ENCODE measurements at regions not wholly inside any gene's neighbourhood (a gene's known extent, or its start where the extent isn't known, plus 50 kb on each side); places are given as distances from the start of the nearest gene placed in this dataset.

DNA sequence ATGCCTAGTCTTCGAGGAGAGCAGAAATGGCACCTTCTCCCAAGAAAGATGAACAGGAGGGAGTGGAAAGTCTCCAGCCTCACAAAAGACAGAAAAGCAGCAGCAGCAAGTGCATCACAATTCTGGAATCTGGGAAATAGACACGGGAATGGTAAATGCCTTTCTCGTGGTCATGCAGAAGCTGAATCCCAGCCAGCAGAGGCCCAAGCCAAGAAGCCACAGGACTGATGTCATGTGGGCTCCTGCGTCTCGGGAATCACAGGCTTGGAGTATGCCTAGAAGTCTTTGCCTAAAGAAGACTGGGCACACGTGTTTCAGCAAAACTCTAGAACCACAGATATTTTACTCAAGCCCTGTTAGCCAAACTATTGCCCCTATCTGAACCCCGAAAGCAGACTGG lies 260.3 kb upstream of the PLD5 start:
- Histone ChIP-seq H3K36me3 (ENCODE audit: control insufficient read depth, insufficient read depth, low read length) (no peaks in the 10 kb centered on the region), H3K4me1 (ENCODE audit: control insufficient read depth, insufficient read depth, low read length, poor library complexity, severe bottlenecking) (no peaks in the 10 kb centered on the region), H3K4me3 (ENCODE audit: low read depth, low read length) (no peak overlapping the region), H3K27ac (ENCODE audit: insufficient read depth, low read length, poor library complexity, severe bottlenecking) (no peak overlapping the region), H3K27me3 (ENCODE audit: control insufficient read depth, insufficient read depth, low read length) (no peaks in the 10 kb centered on the region), H3K9me3 (ENCODE audit: control insufficient read depth in 2 of 2, low read length in 2 of 2) (no peaks in the 10 kb centered on the region)
- Mint-ChIP-seq H3K9me3 (peaks cover 0 to 6% (median 0%) of the 10 kb centered on the region in 7 donors), H3K27me3 (no peaks in the 10 kb centered on the region), H3K4me3 (no peak overlapping the region), H3K27ac (peak overlapping the region in 1 of 3 donors; percentile 10), H3K36me3 (no peaks in the 10 kb centered on the region), H3K4me1 (no peaks in the 10 kb centered on the region)
- ATAC-seq (ENCODE audit: low read depth in 2 of 2) (no peak), DNase-seq (no peak)

DNA sequence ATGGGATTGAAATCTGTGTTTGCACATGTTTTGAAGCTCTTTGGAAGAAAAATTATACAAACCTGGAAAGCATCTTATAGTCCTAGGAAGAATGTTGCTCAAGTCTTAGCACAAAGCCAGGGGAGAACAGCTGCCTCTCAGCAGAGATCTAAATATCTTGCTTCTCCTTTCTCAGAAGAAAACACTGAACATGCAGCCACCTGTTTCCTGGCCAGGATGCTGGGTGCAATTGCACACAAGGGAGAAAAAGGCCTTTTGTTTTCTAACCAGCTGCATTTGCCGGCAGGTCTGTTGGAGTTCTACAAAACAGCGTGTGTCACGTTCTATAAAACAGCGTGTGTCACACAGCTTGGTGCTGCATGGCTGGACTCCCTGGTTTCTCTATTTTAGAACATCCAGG lies 259.6 kb upstream of the PLD5 start:
- no peaks in the 10 kb centered on the region for H3K27me3 ChIP-seq (ENCODE audit: control insufficient read depth, insufficient read depth, low read length)
- H3K4me1 Mint-ChIP-seq = no peaks in the 10 kb centered on the region
- no peak overlapping the region for H3K27ac ChIP-seq (ENCODE audit: insufficient read depth, low read length, poor library complexity, severe bottlenecking)
- no peaks in the 10 kb centered on the region for H3K4me1 ChIP-seq (ENCODE audit: control insufficient read depth, insufficient read depth, low read length, poor library complexity, severe bottlenecking)
- H3K9me3 ChIP-seq (ENCODE audit: control insufficient read depth in 2 of 2, low read length in 2 of 2) = no peaks in the 10 kb centered on the region
- H3K36me3 Mint-ChIP-seq = no peaks in the 10 kb centered on the region
- no peak for ATAC-seq (ENCODE audit: low read depth in 2 of 2)
- DNase-seq = no peak
- H3K9me3 Mint-ChIP-seq = peaks cover 0 to 6% (median 0%) of the 10 kb centered on the region in 7 donors
- no peak overlapping the region for H3K4me3 Mint-ChIP-seq
- H3K27ac Mint-ChIP-seq = no peak overlapping the region
- H3K27me3 Mint-ChIP-seq = no peaks in the 10 kb centered on the region
- H3K36me3 ChIP-seq (ENCODE audit: control insufficient read depth, insufficient read depth, low read length) = no peaks in the 10 kb centered on the region
- H3K4me3 ChIP-seq (ENCODE audit: low read depth, low read length) = no peak overlapping the region

DNA sequence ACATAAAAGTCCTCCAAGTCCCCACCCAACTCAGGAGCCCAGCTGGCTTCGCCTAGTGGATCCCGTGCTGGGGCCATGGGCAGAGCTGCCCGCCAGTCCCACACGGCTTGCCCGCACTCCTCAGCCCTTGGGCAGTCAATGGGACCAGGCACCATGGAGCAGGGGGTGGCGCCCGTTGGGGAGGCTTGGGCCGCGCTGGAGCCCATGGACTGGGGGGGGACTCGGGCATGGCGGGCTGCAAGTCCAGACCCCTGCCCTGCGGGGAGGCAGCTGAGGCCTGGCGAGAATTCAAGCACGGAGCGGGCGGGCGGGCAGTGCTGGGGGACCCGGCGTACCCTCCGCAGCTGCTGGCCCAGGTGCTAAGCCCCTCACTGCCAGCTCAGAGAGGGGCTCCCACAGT lies 249.8 kb upstream of the PLD5 start:
- Histone ChIP-seq H3K27me3 (ENCODE audit: control insufficient read depth, insufficient read depth, low read length) (no peaks in the 10 kb centered on the region), H3K27ac (ENCODE audit: insufficient read depth, low read length, poor library complexity, severe bottlenecking) (no peak overlapping the region), H3K4me1 (ENCODE audit: control insufficient read depth, insufficient read depth, low read length, poor library complexity, severe bottlenecking) (no peaks in the 10 kb centered on the region), H3K36me3 (ENCODE audit: control insufficient read depth, insufficient read depth, low read length) (no peaks in the 10 kb centered on the region), H3K4me3 (ENCODE audit: low read depth, low read length) (no peak overlapping the region), H3K9me3 (ENCODE audit: control insufficient read depth in 2 of 2, low read length in 2 of 2) (no peaks in the 10 kb centered on the region)
- Mint-ChIP-seq H3K4me1 (no peaks in the 10 kb centered on the region), H3K36me3 (no peaks in the 10 kb centered on the region), H3K27ac (no peak overlapping the region), H3K27me3 (no peaks in the 10 kb centered on the region), H3K9me3 (peaks cover 0 to 9% (median 2%) of the 10 kb centered on the region in 7 donors), H3K4me3 (no peak overlapping the region)
- ATAC-seq (ENCODE audit: low read depth in 2 of 2) = no peak
- DNase-seq = no peak

DNA sequence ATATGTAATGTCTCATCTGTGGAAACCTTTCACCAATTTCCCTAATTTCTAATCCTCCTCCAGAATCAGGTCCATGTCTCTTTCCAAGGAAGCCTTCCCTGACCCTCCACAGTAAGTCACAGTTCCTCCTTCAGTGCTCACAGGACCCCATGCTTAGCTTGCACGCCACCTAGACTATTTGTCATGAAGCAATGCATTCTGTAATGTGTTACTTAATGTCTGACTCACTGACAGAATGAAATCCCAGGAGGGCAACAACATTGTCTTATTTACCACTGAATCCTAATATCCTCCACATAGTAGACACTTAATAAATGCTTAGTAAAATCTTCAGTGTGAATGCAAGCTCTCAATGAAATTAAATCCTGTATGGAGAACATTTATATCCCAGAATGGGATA lies 245.9 kb upstream of the PLD5 start:
- H3K27ac Mint-ChIP-seq = no peak overlapping the region
- peaks cover 0 to 9% (median 3%) of the 10 kb centered on the region in 7 donors for H3K9me3 Mint-ChIP-seq
- Histone ChIP-seq H3K4me1 (ENCODE audit: control insufficient read depth, insufficient read depth, low read length, poor library complexity, severe bottlenecking) (no peaks in the 10 kb centered on the region), H3K27me3 (ENCODE audit: control insufficient read depth, insufficient read depth, low read length) (no peaks in the 10 kb centered on the region), H3K36me3 (ENCODE audit: control insufficient read depth, insufficient read depth, low read length) (no peaks in the 10 kb centered on the region), H3K9me3 (ENCODE audit: control insufficient read depth in 2 of 2, low read length in 2 of 2) (no peaks in the 10 kb centered on the region), H3K4me3 (ENCODE audit: low read depth, low read length) (no peak overlapping the region), H3K27ac (ENCODE audit: insufficient read depth, low read length, poor library complexity, severe bottlenecking) (no peak overlapping the region)
- DNase-seq = no peak
- H3K4me1 Mint-ChIP-seq = no peaks in the 10 kb centered on the region
- no peak for ATAC-seq (ENCODE audit: low read depth in 2 of 2)
- H3K27me3 Mint-ChIP-seq = no peaks in the 10 kb centered on the region
- no peaks in the 10 kb centered on the region for H3K36me3 Mint-ChIP-seq
- H3K4me3 Mint-ChIP-seq = no peak overlapping the region

DNA sequence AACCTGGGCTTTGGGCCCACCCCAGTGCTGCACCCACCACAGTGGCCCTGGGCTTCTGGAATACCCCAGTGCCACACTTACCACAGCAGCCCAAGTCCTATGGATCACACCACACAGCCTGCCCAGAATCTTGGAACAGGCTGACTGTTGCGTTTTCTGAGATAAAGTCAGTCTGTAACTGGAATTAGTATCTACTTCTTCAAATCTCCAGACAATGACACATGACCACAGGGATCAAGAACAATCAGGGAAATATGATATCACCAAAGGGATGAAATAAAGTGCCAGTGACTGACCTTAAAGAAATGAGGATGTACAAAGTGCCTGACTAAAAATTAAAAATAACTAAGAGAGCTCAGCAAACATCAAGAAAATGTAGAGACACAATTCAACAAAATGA lies 239.7 kb upstream of the PLD5 start:
- Mint-ChIP-seq H3K27me3 (no peaks in the 10 kb centered on the region), H3K36me3 (no peaks in the 10 kb centered on the region), H3K4me3 (no peak overlapping the region), H3K9me3 (peaks cover 0 to 11% (median 0%) of the 10 kb centered on the region in 7 donors), H3K27ac (peak overlapping the region in 1 of 3 donors; percentile 6), H3K4me1 (no peaks in the 10 kb centered on the region)
- no peak overlapping the region for H3K27ac ChIP-seq (ENCODE audit: insufficient read depth, low read length, poor library complexity, severe bottlenecking)
- ATAC-seq (ENCODE audit: low read depth in 2 of 2) = no peak
- H3K27me3 ChIP-seq (ENCODE audit: control insufficient read depth, insufficient read depth, low read length) = no peaks in the 10 kb centered on the region
- H3K4me1 ChIP-seq (ENCODE audit: control insufficient read depth, insufficient read depth, low read length, poor library complexity, severe bottlenecking) = no peaks in the 10 kb centered on the region
- H3K9me3 ChIP-seq (ENCODE audit: control insufficient read depth in 2 of 2, low read length in 2 of 2) = no peaks in the 10 kb centered on the region
- no peak overlapping the region for H3K4me3 ChIP-seq (ENCODE audit: low read depth, low read length)
- no peak for DNase-seq
- H3K36me3 ChIP-seq (ENCODE audit: control insufficient read depth, insufficient read depth, low read length) = no peaks in the 10 kb centered on the region

DNA sequence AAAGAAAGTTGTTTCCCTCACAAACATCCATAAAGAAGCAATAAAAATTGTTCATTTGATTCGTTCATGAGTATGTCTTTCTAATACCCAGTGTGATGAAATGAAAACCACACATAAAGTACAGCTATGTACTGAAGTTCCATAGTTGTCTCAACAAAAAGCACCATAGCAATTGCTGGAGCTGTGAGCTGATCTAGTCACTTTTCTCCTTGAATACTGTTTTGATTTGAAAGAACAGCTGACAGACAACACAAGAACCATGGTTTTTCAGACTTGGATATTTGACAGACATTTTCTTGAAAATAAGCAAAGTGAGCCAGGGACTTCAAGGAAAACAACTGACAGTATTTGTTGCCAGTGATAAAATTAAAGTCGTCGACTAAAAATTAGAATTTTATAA lies 237.1 kb upstream of the PLD5 start:
- Mint-ChIP-seq H3K27ac (no peak overlapping the region), H3K4me3 (no peak overlapping the region), H3K9me3 (peaks cover 0 to 9% (median 4%) of the 10 kb centered on the region in 7 donors), H3K27me3 (no peaks in the 10 kb centered on the region), H3K36me3 (no peaks in the 10 kb centered on the region), H3K4me1 (no peaks in the 10 kb centered on the region)
- Histone ChIP-seq H3K27ac (ENCODE audit: insufficient read depth, low read length, poor library complexity, severe bottlenecking) (no peak overlapping the region), H3K9me3 (ENCODE audit: control insufficient read depth in 2 of 2, low read length in 2 of 2) (no peaks in the 10 kb centered on the region), H3K27me3 (ENCODE audit: control insufficient read depth, insufficient read depth, low read length) (no peaks in the 10 kb centered on the region), H3K4me1 (ENCODE audit: control insufficient read depth, insufficient read depth, low read length, poor library complexity, severe bottlenecking) (no peaks in the 10 kb centered on the region), H3K36me3 (ENCODE audit: control insufficient read depth, insufficient read depth, low read length) (no peaks in the 10 kb centered on the region), H3K4me3 (ENCODE audit: low read depth, low read length) (no peak overlapping the region)
- DNase-seq (no peak), ATAC-seq (ENCODE audit: low read depth in 2 of 2) (no peak)

DNA sequence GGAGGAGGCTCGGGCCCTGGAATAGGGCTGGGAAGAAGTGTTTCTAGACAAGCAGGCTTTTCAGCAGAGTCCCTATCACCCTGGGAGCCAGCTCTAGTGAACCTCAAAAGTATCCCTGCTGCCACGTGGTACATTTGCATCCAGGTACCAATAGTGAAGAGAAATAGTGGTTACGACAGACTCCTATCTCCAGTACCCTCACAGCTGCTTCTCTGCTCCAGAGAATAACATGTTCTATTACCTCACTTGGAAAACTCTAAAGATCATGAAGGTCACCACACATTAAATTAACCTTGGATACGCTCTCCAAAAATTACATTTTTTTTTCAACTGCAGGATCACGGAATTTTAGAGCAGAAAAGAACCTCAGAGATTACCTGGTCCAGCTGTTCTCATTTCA lies 230.4 kb upstream of the PLD5 start:
- Mint-ChIP-seq H3K36me3 (no peaks in the 10 kb centered on the region), H3K4me3 (no peak overlapping the region), H3K27me3 (no peaks in the 10 kb centered on the region), H3K27ac (no peak overlapping the region), H3K4me1 (no peaks in the 10 kb centered on the region), H3K9me3 (peaks cover 0 to 6% (median 0%) of the 10 kb centered on the region in 7 donors)
- H3K27me3 ChIP-seq (ENCODE audit: control insufficient read depth, insufficient read depth, low read length) = no peaks in the 10 kb centered on the region
- ATAC-seq (ENCODE audit: low read depth in 2 of 2) (no peak), DNase-seq (no peak)
- no peaks in the 10 kb centered on the region for H3K4me1 ChIP-seq (ENCODE audit: control insufficient read depth, insufficient read depth, low read length, poor library complexity, severe bottlenecking)
- H3K36me3 ChIP-seq (ENCODE audit: control insufficient read depth, insufficient read depth, low read length) = no peaks in the 10 kb centered on the region
- no peak overlapping the region for H3K27ac ChIP-seq (ENCODE audit: insufficient read depth, low read length, poor library complexity, severe bottlenecking)
- no peaks in the 10 kb centered on the region for H3K9me3 ChIP-seq (ENCODE audit: control insufficient read depth in 2 of 2, low read length in 2 of 2)
- no peak overlapping the region for H3K4me3 ChIP-seq (ENCODE audit: low read depth, low read length)

DNA sequence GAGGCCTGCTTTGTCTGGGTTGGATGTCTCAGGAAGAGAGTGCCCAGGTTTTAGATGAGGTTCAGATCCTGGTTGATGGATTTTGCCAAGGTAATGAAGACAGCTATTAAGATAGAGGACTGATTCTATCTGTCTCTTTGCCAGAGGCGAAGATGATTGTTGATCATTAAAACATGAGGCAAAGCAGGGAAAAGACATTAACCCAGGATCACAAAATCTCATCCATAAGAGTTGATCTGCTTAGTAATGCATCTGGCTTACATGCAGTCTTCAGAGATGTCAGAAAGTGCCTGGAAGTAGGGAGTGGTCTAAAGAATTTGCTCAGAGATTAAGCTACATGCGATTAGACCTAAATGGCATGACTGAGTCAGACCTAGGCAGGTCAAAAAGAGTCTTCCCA lies 229.6 kb upstream of the PLD5 start:
- no peaks in the 10 kb centered on the region for H3K36me3 ChIP-seq (ENCODE audit: control insufficient read depth, insufficient read depth, low read length)
- Mint-ChIP-seq H3K36me3 (no peaks in the 10 kb centered on the region), H3K4me3 (no peak overlapping the region), H3K9me3 (peaks cover 0 to 6% (median 0%) of the 10 kb centered on the region in 7 donors), H3K4me1 (no peaks in the 10 kb centered on the region), H3K27ac (no peak overlapping the region), H3K27me3 (no peaks in the 10 kb centered on the region)
- H3K27ac ChIP-seq (ENCODE audit: insufficient read depth, low read length, poor library complexity, severe bottlenecking) = no peak overlapping the region
- DNase-seq (no peak), ATAC-seq (ENCODE audit: low read depth in 2 of 2) (no peak)
- H3K4me3 ChIP-seq (ENCODE audit: low read depth, low read length) = no peak overlapping the region
- no peaks in the 10 kb centered on the region for H3K27me3 ChIP-seq (ENCODE audit: control insufficient read depth, insufficient read depth, low read length)
- H3K9me3 ChIP-seq (ENCODE audit: control insufficient read depth in 2 of 2, low read length in 2 of 2) = no peaks in the 10 kb centered on the region
- H3K4me1 ChIP-seq (ENCODE audit: control insufficient read depth, insufficient read depth, low read length, poor library complexity, severe bottlenecking) = no peaks in the 10 kb centered on the region

All from CD4-positive, CD25-positive, alpha-beta regulatory T cell (primary cell).